ENCODE measurements at regions not wholly inside any gene's neighbourhood (a gene's known extent, or its start where the extent isn't known, plus 50 kb on each side); places are given as distances from the start of the nearest gene placed in this dataset.

- Histone ChIP-seq H2AFZ (ENCODE audit: low read depth, low read length) (no peak overlapping the region), H3K4me3 (replicated peaks in 1 of 3; ENCODE audit: insufficient read depth in 1 of 3, low read depth in 1 of 3, low read length in 3 of 3) (no peak overlapping the region), H3K9me3 (replicated peaks; ENCODE audit: control insufficient read depth, insufficient read depth, low read length) (peaks cover 1% of the 10 kb centered on the region), H3K4me1 (ENCODE audit: control insufficient read depth, extremely low read depth, insufficient read depth, low read length) (no peaks in the 10 kb centered on the region), H4K20me1 (replicated peaks; ENCODE audit: control insufficient read depth, extremely low read depth, insufficient read depth, low read length) (no peaks in the 10 kb centered on the region), H3K27ac (ENCODE audit: insufficient read depth, low read depth, low read length) (no peak overlapping the region), H3K36me3 (ENCODE audit: control insufficient read depth in 2 of 2, extremely low read depth in 1 of 2, insufficient read depth in 2 of 2, low read length in 2 of 2) (no peaks in the 10 kb centered on the region), H3K4me2 (ENCODE audit: insufficient read depth, low read length) (no peak overlapping the region), H3K9me1 (replicated peaks; ENCODE audit: control insufficient read depth, extremely low read depth, insufficient read depth, low read length) (no peaks in the 10 kb centered on the region), H3K27me3 (ENCODE audit: control insufficient read depth in 2 of 2, insufficient read depth in 2 of 2, low read length in 2 of 2) (no peaks in the 10 kb centered on the region), H3K9ac (replicated peaks; ENCODE audit: extremely low read depth, insufficient read depth, low read length) (no peak overlapping the region), H3K79me2 (ENCODE audit: control insufficient read depth, insufficient read depth, low read length) (no peaks in the 10 kb centered on the region)
- intact Hi-C loops (cut with micrococcal nuclease) (no loop called here), dilution Hi-C loops (cut with MboI; ENCODE audit: extremely low pct_ligation_motif_present, low sequenced_read_pairs) (no loop called here)
- BruUV-seq (replicated peaks): no TSS peak
- ChIA-PET CTCF (no interaction called here), POLR2A (no interaction called here)
- DNase-seq (ENCODE audit: low read depth, low spot score) (no peak), FAIRE-seq (no peak)
- TF ChIP-seq GATA2 (IDR thresholded peaks at IDR 0.05; ENCODE audit: insufficient read depth, insufficient read length, low read depth, low read length) (no peak), MAX (IDR thresholded peaks at IDR 0.05; ENCODE audit: insufficient read depth, insufficient read length) (no peak), EZH2 (IDR thresholded peaks at IDR 0.05; ENCODE audit: borderline replicate concordance, low read depth, low read length, severe bottlenecking) (no peak), CTCF (IDR thresholded peaks at IDR 0.05; ENCODE audit: extremely low read depth in 1 of 2, insufficient read depth in 1 of 2, low read depth in 1 of 2, low read length in 2 of 2) (no peak), POLR2A (IDR thresholded peaks at IDR 0.05; ENCODE audit: low read depth, low read length) (no peak), JUN (IDR thresholded peaks at IDR 0.05; ENCODE audit: borderline replicate concordance, insufficient read depth, insufficient read length, low read depth) (no peak), MYC (IDR thresholded peaks at IDR 0.05; ENCODE audit: low read depth, low read length) (no peak), FOS (IDR thresholded peaks at IDR 0.05; ENCODE audit: borderline replicate concordance, insufficient read depth, low read length) (no peak), POLR2AphosphoS5 (IDR thresholded peaks at IDR 0.05; ENCODE audit: insufficient read depth, low read depth, low read length) (no peak)
These were observed 58.2 kb upstream of the HDAC4 start for GRCh38 chr2:239459056-239459455.
